AG20443 (cell line): ENCODE measurements at regions not wholly inside any gene's neighbourhood (a gene's known extent, or its start where the extent isn't known, plus 50 kb on each side); places are given as distances from the start of the nearest gene placed in this dataset.

Source experiments
- DNase-seq: peaks from one replicate; pipeline ENCODE4 v3.0.0; 2012; ENCODE audit warnings: low spot score, mixed read lengths

DNA sequence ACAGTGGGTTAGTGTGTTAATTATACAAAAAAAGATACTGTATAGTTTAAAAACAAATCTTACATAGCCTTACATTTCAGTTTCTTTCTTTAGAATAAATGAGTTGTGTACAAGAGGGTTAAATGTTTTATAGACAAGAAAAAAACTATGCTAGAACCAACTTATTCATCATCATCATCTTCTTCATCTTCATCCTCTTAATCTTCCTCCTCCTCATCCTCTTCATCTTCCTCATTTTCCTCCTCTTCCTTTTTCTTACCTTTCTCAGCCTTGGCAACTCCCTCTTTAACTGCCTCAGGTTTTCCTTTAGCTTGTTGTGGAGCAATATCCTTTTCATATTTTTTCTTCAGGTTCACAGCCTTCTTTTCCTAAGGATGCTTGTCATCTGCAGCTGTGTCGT is 53.7 kb downstream of the RPS12 start:
- DNase-seq: no peak

DNA sequence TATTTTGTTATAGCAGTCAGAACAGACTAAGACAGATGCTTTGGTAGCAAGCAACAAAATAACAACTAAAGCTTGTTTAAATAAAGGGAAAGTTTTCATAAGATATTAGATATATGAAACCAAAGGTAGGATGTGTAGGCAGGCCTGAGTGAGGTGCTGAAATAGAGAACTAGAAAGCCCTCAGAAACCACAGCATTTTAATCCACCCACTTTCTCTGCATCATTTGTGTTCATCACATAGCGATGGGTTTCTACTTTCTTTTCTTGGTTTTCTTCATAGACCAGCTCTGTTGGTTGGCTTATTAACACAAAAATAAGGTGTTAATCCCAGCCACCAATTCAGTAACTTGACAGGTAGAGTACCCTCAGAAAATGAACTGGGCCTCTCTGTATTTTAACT is 58.6 kb downstream of the RPS12 start:
- DNase-seq: no peak

DNA sequence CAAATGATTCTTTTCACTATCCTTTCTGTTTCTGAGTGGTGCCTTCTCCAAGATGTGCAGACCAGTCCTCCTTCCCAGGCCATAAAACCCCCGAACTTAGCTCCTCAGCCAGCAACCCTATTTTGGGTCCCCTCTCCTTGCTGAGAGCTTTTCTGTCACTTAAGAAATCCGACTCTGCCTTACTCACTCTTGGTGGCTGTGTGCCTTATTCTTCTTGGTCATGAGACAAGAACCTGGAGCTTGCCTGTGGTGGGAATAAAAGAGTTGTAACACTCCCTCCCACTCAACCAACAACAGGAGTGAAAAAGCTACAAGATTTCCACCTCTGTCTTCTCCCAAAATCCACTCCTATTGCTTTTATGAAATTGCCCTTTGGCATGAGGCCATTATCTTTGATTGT is 62.6 kb downstream of the RPS12 start:
- DNase-seq: no peak

DNA sequence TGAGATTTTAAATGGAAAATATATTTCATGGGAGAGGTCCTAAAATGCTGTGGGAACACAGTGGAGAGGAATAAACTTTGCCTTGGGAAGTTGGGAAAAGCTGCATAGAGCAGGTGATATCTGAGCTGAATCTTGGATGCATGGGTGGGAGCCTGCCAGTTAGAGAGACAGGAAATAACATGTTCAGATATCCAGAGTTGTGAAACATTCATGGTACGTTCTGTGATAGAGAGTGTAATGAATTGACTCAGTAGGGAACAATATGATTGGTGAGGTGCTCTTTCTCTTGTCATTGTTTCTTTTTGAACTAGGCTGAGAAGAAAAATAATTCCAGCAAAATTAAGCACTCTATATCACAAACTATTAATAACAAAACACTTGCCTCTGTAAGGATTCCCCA is 72.8 kb downstream of the RPS12 start:
- no peak for DNase-seq

DNA sequence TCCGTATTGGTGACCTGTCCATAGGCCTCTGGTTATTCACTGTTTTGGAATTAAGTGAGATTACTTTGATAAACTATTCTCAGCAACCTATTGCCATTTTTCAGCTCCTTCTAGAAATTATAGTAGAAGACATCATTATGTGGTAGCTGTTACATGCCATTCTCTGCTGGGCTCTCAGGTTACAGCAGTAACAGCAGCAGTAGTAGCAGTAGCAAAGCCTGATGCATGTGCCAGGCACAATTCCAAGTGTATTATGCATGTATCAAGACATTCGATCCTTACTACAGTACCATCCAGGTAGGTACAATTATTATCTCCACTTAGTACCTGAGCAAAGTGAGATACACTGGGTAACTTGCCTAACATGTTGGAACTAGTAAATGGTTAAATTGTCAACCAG is 74.3 kb downstream of the RPS12 start:
- no peak for DNase-seq

DNA sequence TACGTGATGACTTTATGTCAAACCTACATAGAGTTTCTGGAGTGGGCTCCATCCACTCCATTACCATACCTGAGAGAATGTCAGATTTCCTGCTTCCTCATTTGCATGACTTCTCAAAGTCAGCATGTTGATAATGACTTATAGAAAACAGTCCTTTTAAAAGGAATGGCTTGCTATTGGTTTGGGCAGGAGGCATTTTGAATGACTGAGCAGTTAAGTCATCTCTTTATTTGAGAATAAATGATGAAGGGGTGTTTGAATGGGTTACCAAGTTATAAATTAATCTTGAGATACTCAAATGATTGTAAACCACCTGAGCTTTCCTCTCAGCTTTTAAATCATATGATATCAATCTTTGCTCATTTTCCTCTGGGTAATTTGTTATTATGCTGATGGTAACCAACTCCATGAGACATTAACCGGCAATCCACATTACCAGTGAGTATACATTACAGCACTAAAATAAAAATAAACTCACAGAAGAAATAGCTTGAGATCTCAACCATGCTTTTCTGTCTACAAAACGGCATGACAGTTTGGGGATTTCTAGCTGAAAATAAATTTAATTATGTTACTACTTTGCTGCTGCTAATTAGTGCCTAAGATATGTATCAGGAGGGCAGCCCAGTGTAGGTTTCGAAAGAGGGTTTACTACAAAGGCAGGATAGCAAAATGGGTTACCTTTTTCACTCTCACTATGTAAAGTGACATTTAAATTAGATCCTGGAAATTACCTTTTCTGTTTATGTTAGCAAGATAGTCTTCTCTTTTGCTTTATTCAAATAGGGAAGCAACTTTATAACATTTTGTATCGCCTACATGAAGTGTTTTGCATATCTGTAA is 78.8 kb downstream of the RPS12 start:
- DNase-seq: no peak

DNA sequence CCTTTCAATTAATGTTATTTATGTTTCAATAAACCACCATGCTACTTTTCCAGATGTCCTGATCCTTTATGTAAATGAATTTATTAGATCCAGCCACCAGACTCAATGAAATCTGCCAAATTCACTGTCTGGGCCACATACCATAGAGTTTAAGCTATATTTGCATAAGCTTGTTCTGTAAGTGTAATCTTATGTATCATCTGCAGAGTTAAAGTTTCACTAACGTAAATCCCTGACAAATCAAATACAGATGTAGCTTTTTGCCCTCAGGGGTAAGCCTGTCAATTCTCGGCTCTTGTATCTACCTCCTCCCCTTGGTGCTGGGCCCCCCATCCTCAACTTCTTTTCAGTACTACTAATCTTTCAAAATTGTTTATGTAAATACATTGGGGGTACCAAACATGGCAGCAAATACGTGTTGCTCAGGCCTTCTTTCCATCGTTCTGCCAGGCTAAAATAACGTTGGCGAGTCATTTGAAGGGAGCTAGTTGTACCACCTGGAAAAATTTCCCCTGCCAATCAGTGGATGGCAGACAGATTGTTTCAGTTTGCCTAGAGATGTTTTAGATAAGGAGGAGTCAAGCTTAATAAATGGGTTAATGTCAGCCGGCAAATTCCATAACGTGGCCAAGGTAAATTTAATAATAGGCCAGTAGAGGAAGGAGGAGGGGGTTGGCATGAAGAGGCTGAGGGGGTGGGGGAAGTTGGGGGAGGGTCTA is 79.6 kb downstream of the RPS12 start:
- DNase-seq: no peak

DNA sequence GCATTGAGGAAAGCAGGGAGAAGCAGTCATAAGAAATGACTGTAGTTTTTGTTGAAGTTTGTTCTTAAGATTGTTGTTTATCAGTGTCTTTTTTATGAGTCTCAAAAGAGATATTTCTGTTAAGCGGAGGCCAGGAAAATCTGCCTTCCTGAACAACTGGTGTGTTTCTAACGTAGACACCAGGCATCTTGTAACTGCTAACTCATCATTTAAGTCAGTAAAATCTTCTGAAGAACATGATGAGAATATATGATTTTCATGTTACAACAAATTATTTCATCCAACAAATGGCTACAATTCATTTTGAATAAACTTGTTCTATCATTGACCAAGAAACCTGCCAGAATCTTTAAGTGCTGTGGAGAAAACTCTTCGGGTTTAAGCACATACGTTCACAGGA is 84.0 kb downstream of the RPS12 start:
- no peak for DNase-seq

DNA sequence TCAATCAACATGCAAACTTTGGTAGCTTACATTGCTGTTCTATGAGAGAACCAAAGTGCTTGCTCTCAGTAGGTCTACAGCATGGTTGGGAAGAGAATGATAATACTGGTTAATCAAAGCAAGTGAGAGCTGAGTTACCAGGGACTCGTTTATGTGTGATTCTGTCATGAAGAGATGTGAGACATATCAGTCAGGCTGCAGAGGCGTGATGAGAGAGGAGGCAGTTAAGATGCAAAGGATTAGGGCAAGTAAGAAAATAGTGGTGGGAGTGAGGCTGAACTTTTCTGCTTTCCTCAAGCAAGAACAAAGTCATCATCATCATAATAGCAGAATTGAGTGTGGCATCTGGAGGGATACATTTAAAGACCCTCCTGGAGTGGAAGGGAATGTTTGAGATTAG is 86.5 kb downstream of the RPS12 start:
- no peak for DNase-seq

DNA sequence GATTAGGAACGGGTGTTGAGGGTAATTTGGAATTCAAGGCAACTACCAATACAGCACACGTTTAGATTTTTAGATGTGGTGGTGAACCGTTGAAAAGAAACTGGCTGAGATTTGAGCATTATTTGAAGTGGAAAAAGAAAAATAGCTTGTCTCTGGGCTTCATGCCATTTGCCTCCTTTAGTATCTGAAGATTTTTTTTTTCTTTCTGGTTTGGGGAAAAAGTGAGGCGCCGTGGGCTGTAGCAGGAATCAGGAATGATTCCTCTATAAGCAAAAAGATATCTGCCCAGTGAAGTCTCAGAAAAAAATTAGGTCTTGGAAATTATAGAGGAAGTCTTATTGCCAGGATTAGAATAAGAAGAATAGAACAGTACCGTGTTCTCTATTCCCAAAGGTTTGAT is 88.5 kb downstream of the RPS12 start:
- no peak for DNase-seq

DNA sequence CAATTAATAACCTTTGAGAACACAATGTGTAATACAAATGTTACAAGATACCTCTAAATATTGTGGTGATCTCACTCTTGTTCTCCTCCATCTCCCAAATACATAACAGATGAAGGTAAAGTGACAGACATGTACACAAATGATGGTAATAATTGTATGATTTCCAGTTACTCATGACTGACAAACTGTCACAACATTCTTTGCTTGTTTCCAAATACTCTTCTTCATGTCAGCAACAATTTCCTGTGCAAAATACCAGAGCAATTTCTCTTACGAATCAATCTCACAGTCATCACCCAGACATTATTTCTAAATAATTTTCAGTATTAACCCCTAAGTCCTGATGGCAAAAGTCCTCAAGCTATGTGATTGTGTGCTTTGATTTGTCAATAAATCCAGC is 92.9 kb downstream of the RPS12 start:
- DNase-seq: no peak

DNA sequence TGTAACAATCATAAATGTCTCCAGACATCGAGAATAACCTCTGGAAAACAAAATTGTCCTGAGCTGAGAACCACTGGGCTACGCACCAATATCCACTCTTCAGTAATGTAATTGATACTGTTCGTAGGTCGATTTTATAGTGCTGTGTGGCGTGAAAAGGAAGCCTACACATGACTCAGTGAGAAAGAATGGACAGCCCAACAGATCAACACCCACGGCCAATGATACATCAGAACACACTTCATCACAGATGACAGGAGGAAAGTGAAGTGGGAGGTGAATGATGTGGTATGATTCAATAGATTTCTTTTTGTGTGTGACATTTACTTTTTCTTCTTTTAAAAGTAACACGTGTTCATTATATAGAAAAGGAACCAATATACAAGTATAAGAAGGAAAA is 93.5 kb downstream of the RPS12 start:
- peak; percentile 24 for DNase-seq

DNA sequence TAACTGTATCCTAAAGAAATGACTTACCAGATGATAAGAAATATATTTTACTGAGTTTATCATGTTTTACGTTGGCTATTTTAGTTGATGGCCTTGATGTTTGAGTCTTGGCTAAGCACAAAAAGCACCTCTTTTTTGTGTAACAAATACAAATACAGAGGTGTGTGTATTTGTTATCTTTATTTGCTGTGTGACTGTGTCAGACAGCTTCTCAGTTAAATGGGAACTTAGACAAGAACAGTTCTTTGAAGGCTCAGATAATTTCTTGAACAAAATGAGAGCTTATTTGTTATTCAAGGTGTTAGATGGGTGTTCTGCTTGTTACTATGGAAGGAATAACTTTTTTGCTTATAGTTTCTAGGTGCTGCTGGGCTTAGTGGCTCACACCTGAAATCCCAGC is 95.4 kb downstream of the RPS12 start:
- DNase-seq: no peak

DNA sequence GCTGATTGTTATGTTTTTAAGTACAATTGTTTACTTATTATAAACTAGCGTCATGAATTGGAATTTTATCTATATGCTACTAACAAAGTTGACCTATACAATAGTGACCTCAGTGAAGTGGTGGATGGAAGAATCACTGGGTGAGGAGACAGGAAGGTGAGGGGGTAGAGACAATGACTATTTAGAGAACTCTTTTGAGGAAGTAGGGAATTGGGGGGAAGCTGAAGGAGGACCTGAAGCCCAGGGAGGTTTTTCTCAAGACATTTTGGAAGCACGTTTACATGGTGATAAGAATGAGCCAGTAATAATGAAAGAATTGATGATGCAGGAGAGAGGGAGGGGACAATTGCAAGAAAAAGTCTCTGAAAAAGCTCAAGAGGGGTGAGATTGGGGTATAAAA is 96.4 kb downstream of the RPS12 start:
- DNase-seq: no peak

DNA sequence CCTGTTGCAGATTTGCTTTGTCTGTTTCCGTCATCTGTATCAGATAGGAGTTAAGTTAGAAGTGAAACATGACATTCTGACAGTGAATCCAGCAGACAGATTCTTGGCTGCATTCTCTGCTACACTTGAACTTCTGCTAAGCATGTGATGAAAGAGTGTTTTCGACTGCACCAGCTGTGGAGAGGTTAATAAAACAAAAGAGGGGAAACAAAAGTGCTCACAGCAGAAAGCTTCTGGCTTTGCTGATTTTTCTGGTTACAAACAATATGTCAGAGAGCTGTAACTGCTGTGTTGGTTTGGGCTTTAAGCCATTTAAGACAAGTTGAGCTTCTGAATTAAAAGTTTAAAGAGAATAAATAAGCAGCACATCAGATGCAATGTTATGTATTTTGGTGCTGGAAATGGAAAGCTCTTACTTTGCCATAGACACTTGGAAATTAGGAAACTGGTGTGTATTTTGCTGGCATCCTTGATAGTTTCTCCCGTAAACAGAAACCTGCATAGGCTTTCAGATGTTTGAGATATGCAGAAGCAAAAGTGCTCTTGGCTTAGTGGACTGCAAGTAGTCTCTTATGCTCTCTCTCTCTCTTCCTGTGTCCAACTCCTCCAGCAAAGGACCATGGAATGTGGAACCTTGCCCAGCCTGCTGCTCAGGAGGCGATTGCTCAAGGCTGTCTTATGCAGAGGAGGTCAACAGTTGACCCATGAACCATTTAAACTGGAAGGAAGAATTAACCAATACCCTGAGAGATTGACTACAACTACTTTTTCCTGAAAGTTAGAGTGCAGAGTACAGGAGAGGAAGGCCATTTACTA is 104.9 kb downstream of the RPS12 start:
- DNase-seq: peak; percentile 74

DNA sequence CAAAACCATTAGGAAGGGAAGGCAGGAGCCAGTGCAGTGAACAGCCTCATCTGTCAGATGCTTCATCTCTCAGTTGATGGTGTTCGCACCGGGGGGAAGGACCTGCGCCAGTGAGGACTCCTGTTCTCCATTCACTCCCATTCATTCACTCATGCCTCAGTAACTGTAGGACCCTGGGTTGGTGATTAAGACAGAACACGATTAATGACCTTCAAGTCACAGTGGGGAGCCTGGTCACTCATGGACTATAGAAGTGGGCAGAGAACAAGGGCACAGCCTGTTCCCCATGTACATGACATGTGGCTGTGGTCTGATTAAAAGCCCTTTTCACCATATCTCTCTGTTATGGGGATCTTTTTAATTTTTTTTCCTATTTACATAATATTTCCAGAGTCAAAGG is 113.3 kb downstream of the RPS12 start:
- DNase-seq: no peak

DNA sequence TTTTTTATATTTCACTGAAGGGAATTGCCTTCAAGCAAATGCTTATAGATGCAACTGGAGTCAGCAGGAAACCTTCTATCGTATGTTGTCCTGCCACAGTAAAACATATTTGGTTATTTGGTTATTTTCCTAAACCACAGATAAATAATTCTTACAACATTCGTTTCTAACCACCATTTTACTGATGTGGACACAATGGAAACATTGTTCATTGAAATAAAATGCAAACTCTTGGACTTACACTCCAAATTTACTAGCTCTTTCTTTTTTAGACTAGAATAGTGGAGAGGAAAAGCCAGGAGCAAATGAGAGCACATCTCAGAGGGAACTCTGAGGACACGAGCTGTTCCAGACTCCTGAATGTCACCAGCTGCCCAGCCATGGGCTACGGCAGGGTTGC is 114.8 kb downstream of the RPS12 start:
- no peak for DNase-seq

DNA sequence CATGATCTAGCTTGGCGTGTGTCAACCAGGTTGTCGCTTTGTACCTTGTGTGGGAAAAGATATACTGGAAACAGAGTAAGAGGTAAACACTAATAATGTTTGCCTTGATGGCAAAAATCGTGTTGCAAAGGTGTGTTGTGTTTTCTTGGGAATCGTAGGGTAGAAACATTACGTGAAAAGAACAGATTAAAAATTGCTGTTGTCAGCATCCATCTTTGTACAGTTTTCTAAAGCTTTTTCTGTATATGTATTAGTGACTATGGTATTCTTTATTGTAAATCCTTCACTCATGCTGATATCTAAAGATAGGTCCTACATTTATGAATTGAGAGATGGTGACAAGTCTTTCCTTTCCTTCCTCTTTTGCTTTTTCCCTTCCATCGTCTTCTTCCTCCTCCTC is 116.9 kb downstream of the RPS12 start:
- no peak for DNase-seq

DNA sequence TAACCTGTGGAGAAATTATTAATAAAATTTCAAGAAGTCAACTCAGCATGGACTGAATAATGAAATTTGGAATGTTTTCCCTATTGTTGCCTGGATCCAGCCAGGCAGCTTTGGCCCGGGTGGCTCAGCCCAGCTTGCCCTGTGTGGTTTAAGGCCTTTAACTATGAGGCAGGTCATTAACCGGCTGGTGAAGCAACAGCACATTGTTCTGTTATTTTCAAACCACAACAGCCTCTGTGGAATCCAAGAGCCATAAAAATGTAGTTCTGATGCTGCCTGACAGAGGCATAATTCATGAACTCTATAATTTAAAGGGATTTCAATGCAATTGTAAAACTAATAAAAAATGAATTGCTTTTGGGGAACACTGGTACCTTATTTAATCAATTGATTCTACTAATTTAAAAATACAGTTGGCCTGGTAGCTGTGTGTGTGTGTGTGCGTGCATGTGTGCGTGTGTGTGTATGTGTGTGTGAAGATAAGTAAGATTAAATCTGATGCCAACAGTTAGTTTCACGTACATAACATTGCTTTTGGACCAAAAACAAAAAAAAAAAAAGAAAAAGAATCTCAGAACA is 117.7 kb downstream of the RPS12 start:
- DNase-seq: peak; percentile 79

DNA sequence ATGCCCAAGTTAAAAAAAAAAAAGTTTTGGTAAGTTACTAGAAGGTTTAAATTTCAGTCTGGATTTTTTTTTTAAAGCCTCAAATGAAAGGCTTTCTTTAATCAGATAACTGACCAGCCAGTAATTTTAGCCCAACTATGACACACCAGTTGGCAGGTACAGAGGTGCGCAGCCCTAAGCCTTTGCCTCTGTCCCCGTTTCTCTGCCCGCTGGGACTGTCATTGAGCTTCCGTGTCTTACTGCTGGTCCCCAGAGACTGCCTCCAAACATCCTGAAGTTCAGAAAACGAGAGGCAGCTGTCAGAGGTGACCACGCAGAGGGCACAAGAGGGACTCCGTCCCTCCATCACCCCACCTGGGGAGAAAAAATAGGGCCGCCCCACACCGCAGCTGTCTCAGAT is 118.2 kb downstream of the RPS12 start:
- no peak for DNase-seq

DNA sequence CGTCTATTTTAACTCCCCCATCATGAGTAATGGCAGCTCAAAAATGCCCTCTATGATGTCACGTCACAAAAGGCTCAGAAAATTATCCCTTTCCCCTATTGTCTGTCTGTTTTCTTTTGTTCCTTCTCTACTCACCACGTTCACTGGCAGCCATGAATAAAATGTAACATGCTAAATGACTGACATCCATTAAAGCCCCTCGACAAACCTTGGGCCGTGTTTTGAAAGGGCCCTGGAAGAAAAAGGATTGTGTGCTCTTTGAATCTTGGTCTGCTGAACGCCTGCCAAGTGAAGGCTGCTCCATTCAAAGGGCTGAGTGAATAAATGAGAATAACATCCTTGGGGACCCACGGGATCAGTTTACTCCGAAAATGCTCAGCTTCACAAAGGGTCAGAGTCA is 118.7 kb downstream of the RPS12 start:
- no peak for DNase-seq

DNA sequence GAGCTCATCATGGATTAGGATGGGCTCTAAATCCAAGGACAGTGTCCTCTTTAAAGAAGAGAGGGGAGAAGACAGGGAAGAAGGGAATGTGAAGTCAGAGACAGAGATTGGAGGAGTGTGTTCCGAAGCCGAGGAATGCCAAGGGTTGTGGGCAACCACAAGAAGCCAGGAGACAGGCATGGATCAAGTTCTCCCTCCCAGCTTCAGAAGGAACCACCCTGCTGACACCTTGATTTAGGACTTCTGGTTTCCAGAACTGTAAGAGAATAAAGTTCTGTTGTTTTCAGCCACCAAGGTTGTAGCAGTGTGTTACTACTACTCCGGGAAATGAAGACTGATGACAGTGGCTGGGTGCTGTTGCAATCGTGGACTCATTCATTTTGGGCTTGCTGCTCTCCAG is 120.1 kb downstream of the RPS12 start:
- DNase-seq: peak; percentile 13

DNA sequence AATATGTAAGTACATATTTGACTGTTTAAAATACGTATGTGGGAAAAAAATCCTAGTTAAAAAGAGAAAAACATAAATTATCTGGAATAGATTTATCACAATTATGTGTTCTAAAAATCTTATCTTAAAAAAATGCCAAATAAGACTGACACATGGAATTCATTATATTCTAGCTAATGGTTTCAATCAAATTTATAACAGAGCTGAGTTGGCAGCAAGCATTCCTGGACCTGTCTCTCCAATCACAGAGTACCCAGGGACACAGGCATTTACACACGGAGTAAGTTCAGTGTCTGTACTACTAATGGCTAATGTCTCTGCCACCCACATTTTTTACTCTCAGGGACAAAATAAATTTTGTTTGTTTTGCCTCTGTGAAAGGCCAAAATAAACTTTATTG is 122.3 kb downstream of the RPS12 start:
- DNase-seq: no peak
